Calu3 (cell line): ENCODE measurements at regions not wholly inside any gene's neighbourhood (a gene's known extent, or its start where the extent isn't known, plus 50 kb on each side); places are given as distances from the start of the nearest gene placed in this dataset.

Experiments
- BruUV-seq: library from RNA; stranded (reverse); fragments of 400-500 nt; replicated peaks from 2 replicates; lab custom pipeline; 2021; lab: Mats Ljungman, UMichigan
- CTCF ChIA-PET: fragments of 300-600 bp; sonication (Branson Sonifier 250); formaldehyde crosslinking; loops from one replicate; lab custom pipeline; 2022; ENCODE audit warnings: antibody characterized with exemption; lab: Charles Lee
- DNase-seq: peaks from one replicate; pipeline ENCODE4 v3.0.0; 2022
- H3K27ac Mint-ChIP-seq: one replicate; pipeline ENCODE4 v1.8.0; 2022; ENCODE audit warnings: mixed read lengths; ENCODE audit not compliant: unreplicated experiment
- H3K27me3 Mint-ChIP-seq: one replicate; pipeline ENCODE4 v1.8.0; 2022; ENCODE audit warnings: mixed read lengths; ENCODE audit not compliant: unreplicated experiment
- H3K36me3 Mint-ChIP-seq: one replicate; pipeline ENCODE4 v1.8.0; 2022; ENCODE audit warnings: mild to moderate bottlenecking, moderate library complexity, mixed read lengths; ENCODE audit not compliant: insufficient read depth, unreplicated experiment
- H3K4me1 Mint-ChIP-seq: one replicate; pipeline ENCODE4 v1.8.0; 2022; ENCODE audit warnings: mild to moderate bottlenecking, low read depth, mixed read lengths; ENCODE audit not compliant: unreplicated experiment
- H3K4me3 Mint-ChIP-seq: one replicate; pipeline ENCODE4 v1.8.0; 2022; ENCODE audit warnings: mild to moderate bottlenecking, low read depth, moderate library complexity, mixed read lengths; ENCODE audit not compliant: unreplicated experiment
- H3K9me3 Mint-ChIP-seq: one replicate; pipeline ENCODE4 v1.8.0; 2022; ENCODE audit warnings: low read depth, mixed read lengths; ENCODE audit not compliant: unreplicated experiment
- intact Hi-C: fragments of 100-400 bp; cut with micrococcal nuclease; formaldehyde crosslinking; loops from one replicate; pipeline ENCODE4 v1.10.0; 2022; ENCODE audit not compliant: unreplicated experiment
- TF ChIP-seq, protein P1 (sequence below): fragments of 200-600 bp; IDR thresholded peaks from one replicate; pipeline ENCODE4 v1.8.0; 2022; ENCODE audit warnings: antibody characterized with exemption; ENCODE audit not compliant: unreplicated experiment

DNA sequence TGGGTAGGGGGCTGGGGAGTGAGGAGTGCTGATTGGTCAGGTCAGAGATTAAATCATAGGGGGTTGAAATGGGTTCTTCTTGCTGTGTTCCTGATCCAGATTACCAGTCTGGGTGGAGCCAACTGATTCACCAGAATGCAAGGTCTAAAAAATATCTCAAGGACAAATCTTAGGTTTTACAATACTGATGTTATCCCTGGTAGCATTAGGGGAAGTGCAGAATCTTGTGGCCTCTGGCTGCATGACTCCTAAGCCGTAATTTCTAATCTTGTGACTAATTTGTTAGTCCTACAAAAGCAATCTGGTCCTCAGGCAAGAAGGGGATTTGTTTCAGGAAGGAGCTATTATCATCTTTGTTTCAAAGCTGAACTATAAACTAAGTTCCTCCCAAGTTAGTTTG is 289.2 kb upstream of the KYNU start:
- intact Hi-C loops = no loop called here
- no peaks in the 10 kb centered on the region for H3K9me3 Mint-ChIP-seq
- DNase-seq = no peak
- no peak overlapping the region for H3K4me3 Mint-ChIP-seq
- H3K4me1 Mint-ChIP-seq = peaks cover 24% of the 10 kb centered on the region
- CTCF ChIA-PET = no interaction called here
- no TSS peak for BruUV-seq
- TF ChIP-seq, protein P1, sequence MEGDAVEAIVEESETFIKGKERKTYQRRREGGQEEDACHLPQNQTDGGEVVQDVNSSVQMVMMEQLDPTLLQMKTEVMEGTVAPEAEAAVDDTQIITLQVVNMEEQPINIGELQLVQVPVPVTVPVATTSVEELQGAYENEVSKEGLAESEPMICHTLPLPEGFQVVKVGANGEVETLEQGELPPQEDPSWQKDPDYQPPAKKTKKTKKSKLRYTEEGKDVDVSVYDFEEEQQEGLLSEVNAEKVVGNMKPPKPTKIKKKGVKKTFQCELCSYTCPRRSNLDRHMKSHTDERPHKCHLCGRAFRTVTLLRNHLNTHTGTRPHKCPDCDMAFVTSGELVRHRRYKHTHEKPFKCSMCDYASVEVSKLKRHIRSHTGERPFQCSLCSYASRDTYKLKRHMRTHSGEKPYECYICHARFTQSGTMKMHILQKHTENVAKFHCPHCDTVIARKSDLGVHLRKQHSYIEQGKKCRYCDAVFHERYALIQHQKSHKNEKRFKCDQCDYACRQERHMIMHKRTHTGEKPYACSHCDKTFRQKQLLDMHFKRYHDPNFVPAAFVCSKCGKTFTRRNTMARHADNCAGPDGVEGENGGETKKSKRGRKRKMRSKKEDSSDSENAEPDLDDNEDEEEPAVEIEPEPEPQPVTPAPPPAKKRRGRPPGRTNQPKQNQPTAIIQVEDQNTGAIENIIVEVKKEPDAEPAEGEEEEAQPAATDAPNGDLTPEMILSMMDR = no peak
- no peaks in the 10 kb centered on the region for H3K36me3 Mint-ChIP-seq
- no peaks in the 10 kb centered on the region for H3K27me3 Mint-ChIP-seq
- no peak overlapping the region for H3K27ac Mint-ChIP-seq

- intact Hi-C loops = no loop called here
- CTCF ChIA-PET = no interaction called here
- Mint-ChIP-seq H3K9me3 (no peaks in the 10 kb centered on the region), H3K27ac (peak overlapping the region; percentile 79), H3K4me1 (peaks cover 19% of the 10 kb centered on the region), H3K4me3 (peak overlapping the region; percentile 33), H3K36me3 (no peaks in the 10 kb centered on the region), H3K27me3 (no peaks in the 10 kb centered on the region)
- no TSS peak for BruUV-seq
- no peak for DNase-seq
- TF ChIP-seq, protein P1 = no peak
Observed at GRCh38 chr2:142586693-142587580, 290.5 kb upstream of the KYNU start.

DNA sequence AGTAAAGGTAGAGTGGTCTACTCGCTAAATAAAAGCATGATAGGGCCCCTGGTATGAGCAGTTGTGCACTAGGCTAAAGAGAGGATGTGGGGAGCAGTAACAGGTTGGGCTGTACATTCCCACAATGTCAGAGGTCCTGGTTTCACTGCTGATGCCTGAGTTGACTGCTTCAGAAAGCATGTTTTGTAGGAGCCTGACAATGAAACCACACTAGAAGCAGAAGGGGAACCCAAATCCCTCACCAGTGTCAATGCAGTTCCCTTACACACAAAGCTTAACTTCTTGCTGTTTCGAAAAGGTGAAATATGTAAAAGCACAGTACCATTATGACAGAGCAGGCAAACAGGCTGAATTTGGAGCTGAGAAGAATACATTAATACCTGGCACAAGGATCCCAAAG is 291.7 kb upstream of the KYNU start:
- CTCF ChIA-PET = no interaction called here
- no TSS peak for BruUV-seq
- intact Hi-C loops = no loop called here
- Mint-ChIP-seq H3K27me3 (no peaks in the 10 kb centered on the region), H3K27ac (no peak overlapping the region), H3K9me3 (no peaks in the 10 kb centered on the region), H3K4me1 (peaks cover 13% of the 10 kb centered on the region), H3K4me3 (no peak overlapping the region), H3K36me3 (no peaks in the 10 kb centered on the region)
- DNase-seq = no peak
- TF ChIP-seq, protein P1 = no peak

DNA sequence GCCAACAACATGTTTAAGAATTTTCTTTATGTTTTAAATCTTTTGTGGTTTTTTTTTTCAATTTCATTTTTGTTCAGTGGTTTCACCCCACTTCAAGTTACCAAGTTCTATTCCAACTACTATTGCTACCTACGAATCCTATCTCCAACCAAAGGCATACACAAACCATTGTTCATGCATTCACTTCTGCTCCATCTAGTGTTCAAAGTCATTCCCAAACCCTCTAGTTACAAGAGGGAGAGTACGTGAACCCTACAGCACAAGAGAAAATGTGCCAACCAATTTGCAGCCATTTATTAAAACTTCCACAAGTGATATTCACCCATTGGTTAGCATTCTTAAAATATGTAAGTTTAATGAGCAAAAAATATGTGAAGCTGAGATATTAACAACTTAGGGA is 295.1 kb upstream of the KYNU start:
- TF ChIP-seq, protein P1 = no peak
- Mint-ChIP-seq H3K36me3 (no peaks in the 10 kb centered on the region), H3K4me3 (no peak overlapping the region), H3K27ac (no peak overlapping the region), H3K27me3 (no peaks in the 10 kb centered on the region), H3K4me1 (peaks cover 12% of the 10 kb centered on the region), H3K9me3 (peaks cover 3% of the 10 kb centered on the region)
- intact Hi-C loops = no loop called here
- CTCF ChIA-PET = interaction anchor here (0.7 kb wide), 1 partner anchor 356 kb away, joined by 7 read pairs; no protein-coding TSS in a partner anchor
- no TSS peak for BruUV-seq
- no peak for DNase-seq
